ENCODE measurements at regions not wholly inside any gene's neighbourhood (a gene's known extent, or its start where the extent isn't known, plus 50 kb on each side); places are given as distances from the start of the nearest gene placed in this dataset.

DNA sequence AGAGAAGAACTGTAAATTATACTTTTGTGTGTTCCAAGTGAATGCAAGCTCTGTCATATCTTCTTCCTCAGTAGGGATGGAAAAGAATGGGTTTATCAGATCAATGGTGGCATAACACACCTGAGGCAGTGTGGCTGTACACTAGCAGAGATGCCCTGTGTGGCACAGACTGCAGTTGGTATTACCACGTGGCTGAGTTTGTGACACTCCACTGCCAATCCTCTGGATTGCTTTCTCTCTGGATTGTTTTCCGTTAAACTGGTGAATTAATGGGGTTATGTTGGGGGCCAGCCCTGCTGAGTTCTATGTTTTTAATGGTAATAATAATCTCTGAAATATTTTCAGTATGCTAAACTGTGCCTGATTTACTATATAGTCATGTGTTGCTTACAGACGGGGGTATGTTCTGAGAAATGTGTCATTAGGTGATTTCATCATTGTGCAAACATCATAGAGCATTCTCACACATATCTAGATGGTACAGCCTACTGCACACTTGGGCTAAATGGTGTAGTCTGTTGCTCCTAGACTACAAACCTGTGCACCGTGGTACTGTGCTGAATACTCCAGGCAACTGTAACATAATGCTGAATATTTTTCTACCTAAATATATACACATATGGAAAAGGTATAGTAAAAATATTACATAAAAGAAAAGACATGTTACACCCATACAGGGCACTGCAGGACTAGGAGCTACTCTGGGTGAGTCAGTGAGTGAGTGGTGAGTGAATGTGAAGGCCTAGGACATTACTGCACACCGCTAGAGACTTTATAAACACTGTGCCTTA is 84.7 kb upstream of the ST6GAL2 start:
- Histone ChIP-seq H3K4me2 (ENCODE audit: low read depth, low read length, poor library complexity, severe bottlenecking) (no peak overlapping the region), H3K9me2 (replicated peaks; ENCODE audit: insufficient read depth, low read length) (no peaks in the 10 kb centered on the region), H3K79me2 (ENCODE audit: low read length) (no peaks in the 10 kb centered on the region), H3K36me3 (ENCODE audit: insufficient read depth, low read length) (no peaks in the 10 kb centered on the region), H4K20me1 (ENCODE audit: insufficient read depth, low read depth, low read length) (no peaks in the 10 kb centered on the region), H2AFZ (ENCODE audit: low read length) (no peak overlapping the region), H3K9me3 (ENCODE audit: low read length) (no peaks in the 10 kb centered on the region), H3K4me3 (ENCODE audit: low read length) (no peak overlapping the region), H3K9ac (ENCODE audit: low read length) (no peak overlapping the region), H3K4me1 (ENCODE audit: low read length) (no peaks in the 10 kb centered on the region), H3K27ac (ENCODE audit: low read length) (no peak overlapping the region), H3K27me3 (ENCODE audit: low read length) (no peaks in the 10 kb centered on the region)
- DNase-seq, result no peak

DNA sequence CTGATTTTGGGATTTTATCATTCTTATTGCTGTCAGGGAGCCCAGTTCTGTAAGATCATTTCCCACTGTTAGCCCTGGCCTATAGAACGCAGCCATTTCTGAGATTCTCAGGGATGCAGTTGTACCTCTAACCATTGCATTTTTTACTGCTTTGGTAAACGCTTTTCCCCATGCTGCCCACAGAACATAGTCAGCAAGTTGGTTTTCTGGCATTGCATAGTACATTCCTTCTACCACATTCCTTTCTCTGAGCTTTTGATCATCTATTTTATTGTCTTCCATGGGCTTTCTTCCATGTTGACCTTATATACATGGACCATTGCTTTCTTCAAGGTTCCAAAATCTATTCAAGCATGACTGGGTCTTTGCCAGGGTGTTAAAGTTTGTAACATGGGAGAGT is 86.8 kb upstream of the ST6GAL2 start:
- no peak for DNase-seq
- Histone ChIP-seq H3K79me2 (ENCODE audit: low read length) (no peaks in the 10 kb centered on the region), H2AFZ (ENCODE audit: low read length) (no peak overlapping the region), H3K9ac (ENCODE audit: low read length) (no peak overlapping the region), H3K9me2 (replicated peaks; ENCODE audit: insufficient read depth, low read length) (no peaks in the 10 kb centered on the region), H3K4me1 (ENCODE audit: low read length) (no peaks in the 10 kb centered on the region), H3K27me3 (ENCODE audit: low read length) (no peaks in the 10 kb centered on the region), H3K4me3 (ENCODE audit: low read length) (no peak overlapping the region), H3K36me3 (ENCODE audit: insufficient read depth, low read length) (no peaks in the 10 kb centered on the region), H3K9me3 (ENCODE audit: low read length) (no peaks in the 10 kb centered on the region), H3K27ac (ENCODE audit: low read length) (no peak overlapping the region), H3K4me2 (ENCODE audit: low read depth, low read length, poor library complexity, severe bottlenecking) (no peak overlapping the region), H4K20me1 (ENCODE audit: insufficient read depth, low read depth, low read length) (no peaks in the 10 kb centered on the region)

DNA sequence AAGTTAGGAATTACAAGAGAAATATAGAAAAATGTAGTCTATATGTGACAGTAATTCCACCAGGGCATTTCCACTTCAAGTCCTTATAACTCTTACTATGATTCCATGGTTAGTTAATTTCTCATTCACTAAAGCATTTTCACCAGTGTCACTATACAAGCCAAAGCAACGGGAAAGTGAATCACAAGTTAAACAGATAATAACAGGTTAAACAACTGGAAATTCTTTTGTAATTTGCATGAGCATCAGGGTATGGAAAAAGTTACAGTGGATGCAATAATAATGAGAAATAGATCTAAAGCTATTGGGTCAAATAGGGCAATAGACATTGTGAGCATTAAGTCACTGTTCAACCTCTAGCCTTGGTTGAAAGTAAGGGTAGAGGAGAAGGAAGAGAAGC is 88.9 kb upstream of the ST6GAL2 start:
- Histone ChIP-seq H3K4me2 (ENCODE audit: low read depth, low read length, poor library complexity, severe bottlenecking) (no peak overlapping the region), H3K4me1 (ENCODE audit: low read length) (no peaks in the 10 kb centered on the region), H3K36me3 (ENCODE audit: insufficient read depth, low read length) (no peaks in the 10 kb centered on the region), H2AFZ (ENCODE audit: low read length) (no peak overlapping the region), H4K20me1 (ENCODE audit: insufficient read depth, low read depth, low read length) (no peaks in the 10 kb centered on the region), H3K4me3 (ENCODE audit: low read length) (no peak overlapping the region), H3K9me3 (ENCODE audit: low read length) (no peaks in the 10 kb centered on the region), H3K79me2 (ENCODE audit: low read length) (no peaks in the 10 kb centered on the region), H3K27ac (ENCODE audit: low read length) (no peak overlapping the region), H3K9me2 (replicated peaks; ENCODE audit: insufficient read depth, low read length) (no peaks in the 10 kb centered on the region), H3K27me3 (ENCODE audit: low read length) (no peaks in the 10 kb centered on the region), H3K9ac (ENCODE audit: low read length) (no peak overlapping the region)
- DNase-seq, result no peak

DNA sequence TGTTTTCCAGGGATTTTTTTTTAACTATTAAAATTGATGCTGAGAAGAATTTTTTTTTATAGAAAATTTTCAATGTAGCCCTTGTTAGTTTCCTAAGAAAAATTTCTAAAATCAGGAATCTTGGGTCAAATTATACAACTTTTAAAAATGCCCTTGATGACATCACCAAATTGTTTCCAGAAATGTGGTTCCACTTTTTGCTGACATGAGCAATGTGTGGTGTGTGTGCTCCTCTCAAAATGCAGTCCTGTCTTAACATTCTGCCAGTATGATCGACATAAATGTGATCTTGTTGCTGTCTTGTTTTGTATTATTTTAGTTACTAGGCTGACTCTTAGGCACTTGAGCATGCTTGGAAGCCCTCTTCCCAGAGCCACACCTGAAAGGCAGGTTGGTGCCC is 89.7 kb upstream of the ST6GAL2 start:
- no peaks in the 10 kb centered on the region for H3K4me1 ChIP-seq (ENCODE audit: low read length)
- no peaks in the 10 kb centered on the region for H3K79me2 ChIP-seq (ENCODE audit: low read length)
- no peaks in the 10 kb centered on the region for H3K9me3 ChIP-seq (ENCODE audit: low read length)
- H3K9me2 ChIP-seq (replicated peaks; ENCODE audit: insufficient read depth, low read length), result no peaks in the 10 kb centered on the region
- H4K20me1 ChIP-seq (ENCODE audit: insufficient read depth, low read depth, low read length), result no peaks in the 10 kb centered on the region
- no peak overlapping the region for H3K4me3 ChIP-seq (ENCODE audit: low read length)
- no peak overlapping the region for H3K4me2 ChIP-seq (ENCODE audit: low read depth, low read length, poor library complexity, severe bottlenecking)
- H3K36me3 ChIP-seq (ENCODE audit: insufficient read depth, low read length), result no peaks in the 10 kb centered on the region
- H3K27ac ChIP-seq (ENCODE audit: low read length), result no peak overlapping the region
- H2AFZ ChIP-seq (ENCODE audit: low read length), result no peak overlapping the region
- H3K9ac ChIP-seq (ENCODE audit: low read length), result no peak overlapping the region
- DNase-seq, result no peak
- no peaks in the 10 kb centered on the region for H3K27me3 ChIP-seq (ENCODE audit: low read length)

DNA sequence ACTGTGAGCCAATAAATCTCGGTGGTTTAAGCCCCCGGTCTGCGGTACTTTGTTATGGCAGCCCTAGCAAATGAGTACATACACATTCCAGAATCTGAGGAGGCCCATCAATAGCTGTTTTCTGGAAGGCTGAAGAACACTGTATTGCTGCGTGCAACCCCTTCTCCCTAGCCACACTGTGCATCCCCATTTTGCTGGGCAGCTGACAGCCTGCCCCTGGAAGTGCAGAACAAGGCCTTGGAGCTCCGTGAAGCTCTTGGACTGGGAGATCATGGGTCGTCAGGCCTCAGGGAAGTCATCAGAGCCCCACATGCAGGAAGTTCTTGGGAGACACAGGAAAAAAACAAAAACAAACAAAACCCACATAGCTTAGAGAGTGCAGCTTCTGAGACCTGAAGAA is 90.6 kb upstream of the ST6GAL2 start:
- H3K79me2 ChIP-seq (ENCODE audit: low read length), result no peaks in the 10 kb centered on the region
- H3K36me3 ChIP-seq (ENCODE audit: insufficient read depth, low read length), result no peaks in the 10 kb centered on the region
- no peak overlapping the region for H3K9ac ChIP-seq (ENCODE audit: low read length)
- DNase-seq, result no peak
- no peak overlapping the region for H3K27ac ChIP-seq (ENCODE audit: low read length)
- no peak overlapping the region for H2AFZ ChIP-seq (ENCODE audit: low read length)
- no peaks in the 10 kb centered on the region for H3K9me3 ChIP-seq (ENCODE audit: low read length)
- no peaks in the 10 kb centered on the region for H3K9me2 ChIP-seq (replicated peaks; ENCODE audit: insufficient read depth, low read length)
- no peak overlapping the region for H3K4me2 ChIP-seq (ENCODE audit: low read depth, low read length, poor library complexity, severe bottlenecking)
- no peak overlapping the region for H3K4me3 ChIP-seq (ENCODE audit: low read length)
- no peaks in the 10 kb centered on the region for H3K27me3 ChIP-seq (ENCODE audit: low read length)
- no peaks in the 10 kb centered on the region for H4K20me1 ChIP-seq (ENCODE audit: insufficient read depth, low read depth, low read length)
- no peaks in the 10 kb centered on the region for H3K4me1 ChIP-seq (ENCODE audit: low read length)

DNA sequence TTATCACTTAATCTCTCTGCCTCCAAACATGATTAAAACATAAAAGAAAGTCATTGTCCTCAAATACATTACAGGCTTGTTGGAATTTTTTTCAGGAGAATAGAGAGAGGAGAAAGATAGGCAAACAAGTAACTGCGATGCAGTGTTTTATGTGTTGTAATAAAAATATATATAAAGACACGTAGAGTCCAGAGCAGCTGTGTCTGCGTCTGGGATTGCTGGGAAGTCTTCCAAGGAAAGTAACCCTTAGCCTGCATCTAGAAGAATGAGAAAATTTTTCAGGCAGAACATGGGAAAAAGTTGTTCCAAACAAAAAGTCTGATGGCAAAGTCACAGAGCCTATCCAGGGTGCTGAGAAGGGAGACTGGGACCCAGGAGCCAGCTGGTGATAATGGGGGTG is 91.8 kb upstream of the ST6GAL2 start:
- no peaks in the 10 kb centered on the region for H3K27me3 ChIP-seq (ENCODE audit: low read length)
- H3K4me3 ChIP-seq (ENCODE audit: low read length), result no peak overlapping the region
- H3K9me3 ChIP-seq (ENCODE audit: low read length), result no peaks in the 10 kb centered on the region
- H3K4me2 ChIP-seq (ENCODE audit: low read depth, low read length, poor library complexity, severe bottlenecking), result no peak overlapping the region
- no peaks in the 10 kb centered on the region for H3K9me2 ChIP-seq (replicated peaks; ENCODE audit: insufficient read depth, low read length)
- H4K20me1 ChIP-seq (ENCODE audit: insufficient read depth, low read depth, low read length), result no peaks in the 10 kb centered on the region
- H3K9ac ChIP-seq (ENCODE audit: low read length), result no peak overlapping the region
- no peaks in the 10 kb centered on the region for H3K79me2 ChIP-seq (ENCODE audit: low read length)
- DNase-seq, result no peak
- H2AFZ ChIP-seq (ENCODE audit: low read length), result no peak overlapping the region
- no peaks in the 10 kb centered on the region for H3K36me3 ChIP-seq (ENCODE audit: insufficient read depth, low read length)
- H3K4me1 ChIP-seq (ENCODE audit: low read length), result no peaks in the 10 kb centered on the region
- H3K27ac ChIP-seq (ENCODE audit: low read length), result no peak overlapping the region

DNA sequence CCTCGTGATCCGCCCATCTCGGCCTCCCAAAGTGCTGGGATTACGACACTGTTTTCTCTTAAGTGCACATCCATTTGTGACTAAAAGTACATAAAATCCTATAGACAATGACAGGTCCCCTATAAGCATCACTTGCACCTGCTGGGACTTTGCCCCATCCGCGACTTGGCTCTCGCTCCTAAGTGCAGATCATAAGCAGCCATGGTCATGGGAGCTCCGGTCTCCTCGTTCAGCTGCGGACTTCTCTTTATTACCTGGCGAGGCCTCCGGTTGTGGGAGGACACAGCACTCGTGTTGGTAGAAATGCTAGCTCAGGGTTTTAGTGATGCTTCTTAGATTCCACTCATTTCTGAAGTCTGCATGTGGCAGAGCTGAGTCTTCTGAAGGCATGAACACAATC is 92.7 kb upstream of the ST6GAL2 start:
- no peaks in the 10 kb centered on the region for H3K4me1 ChIP-seq (ENCODE audit: low read length)
- no peaks in the 10 kb centered on the region for H4K20me1 ChIP-seq (ENCODE audit: insufficient read depth, low read depth, low read length)
- DNase-seq, result no peak
- no peaks in the 10 kb centered on the region for H3K27me3 ChIP-seq (ENCODE audit: low read length)
- no peaks in the 10 kb centered on the region for H3K79me2 ChIP-seq (ENCODE audit: low read length)
- H3K4me2 ChIP-seq (ENCODE audit: low read depth, low read length, poor library complexity, severe bottlenecking), result no peak overlapping the region
- no peaks in the 10 kb centered on the region for H3K9me2 ChIP-seq (replicated peaks; ENCODE audit: insufficient read depth, low read length)
- H3K27ac ChIP-seq (ENCODE audit: low read length), result no peak overlapping the region
- no peaks in the 10 kb centered on the region for H3K9me3 ChIP-seq (ENCODE audit: low read length)
- no peak overlapping the region for H3K4me3 ChIP-seq (ENCODE audit: low read length)
- no peak overlapping the region for H2AFZ ChIP-seq (ENCODE audit: low read length)
- H3K9ac ChIP-seq (ENCODE audit: low read length), result no peak overlapping the region
- H3K36me3 ChIP-seq (ENCODE audit: insufficient read depth, low read length), result no peaks in the 10 kb centered on the region

DNA sequence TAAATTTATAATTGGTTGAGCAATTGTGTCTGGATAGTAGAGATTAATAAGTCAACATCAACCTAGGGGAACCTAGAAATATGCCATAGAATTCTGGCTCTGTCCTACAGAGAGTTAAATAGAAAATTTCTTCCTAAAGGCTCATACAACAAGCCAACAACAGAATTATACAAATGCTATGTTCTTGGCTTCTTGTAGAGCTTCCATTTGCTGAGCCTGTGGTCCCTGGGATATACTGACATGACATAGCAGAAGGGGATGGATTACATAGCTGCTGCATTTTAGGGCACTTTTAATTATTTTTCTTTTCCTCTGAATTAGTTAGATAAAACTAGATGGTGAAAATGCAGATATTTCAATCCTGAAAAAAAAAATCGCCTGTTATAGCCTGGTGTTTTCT is 95.5 kb upstream of the ST6GAL2 start:
- no peak overlapping the region for H3K9ac ChIP-seq (ENCODE audit: low read length)
- no peaks in the 10 kb centered on the region for H3K27me3 ChIP-seq (ENCODE audit: low read length)
- no peaks in the 10 kb centered on the region for H3K36me3 ChIP-seq (ENCODE audit: insufficient read depth, low read length)
- H3K27ac ChIP-seq (ENCODE audit: low read length), result no peak overlapping the region
- no peaks in the 10 kb centered on the region for H3K4me1 ChIP-seq (ENCODE audit: low read length)
- H3K9me3 ChIP-seq (ENCODE audit: low read length), result no peaks in the 10 kb centered on the region
- no peak for DNase-seq
- H3K4me2 ChIP-seq (ENCODE audit: low read depth, low read length, poor library complexity, severe bottlenecking), result no peak overlapping the region
- no peaks in the 10 kb centered on the region for H3K9me2 ChIP-seq (replicated peaks; ENCODE audit: insufficient read depth, low read length)
- no peaks in the 10 kb centered on the region for H4K20me1 ChIP-seq (ENCODE audit: insufficient read depth, low read depth, low read length)
- H3K4me3 ChIP-seq (ENCODE audit: low read length), result no peak overlapping the region
- no peaks in the 10 kb centered on the region for H3K79me2 ChIP-seq (ENCODE audit: low read length)
- H2AFZ ChIP-seq (ENCODE audit: low read length), result no peak overlapping the region

Measured in Karpas-422 (cell line).